WI38 (cell line): ENCODE measurements at regions not wholly inside any gene's neighbourhood (a gene's known extent, or its start where the extent isn't known, plus 50 kb on each side); places are given as distances from the start of the nearest gene placed in this dataset.

ENCODE experiments used
- H3K4me3 ChIP-seq: 2 replicates; pipeline ENCODE4 v1.5.1; 2011; ENCODE audit warnings: low read depth, mild to moderate bottlenecking, control low read depth, low read length
- TF ChIP-seq, protein P1 (sequence below): IDR thresholded peaks from 2 replicates; pipeline ENCODE4 v1.5.1; 2012; ENCODE audit warnings: low read depth, mild to moderate bottlenecking, control low read depth, low read length

DNA sequence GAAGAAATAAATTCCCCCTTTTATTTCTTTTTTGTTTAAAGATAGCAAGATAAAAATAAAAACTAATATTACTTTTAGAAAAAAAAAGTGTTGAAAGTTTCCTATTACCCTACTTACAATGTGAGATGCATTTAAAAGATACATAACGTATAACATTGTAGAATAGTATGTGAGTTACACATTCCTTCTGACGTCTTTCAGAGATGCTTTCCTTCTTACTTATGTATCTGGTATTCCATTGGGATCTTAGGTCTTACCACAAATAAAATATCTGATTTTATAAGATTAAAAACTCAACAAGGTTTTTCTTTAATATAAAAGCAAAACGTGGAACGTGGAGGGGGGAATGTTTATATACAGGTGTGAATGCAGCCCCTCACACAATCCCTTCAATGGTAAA, 147.2 kb upstream of the ETS2 start:
- TF ChIP-seq, protein P1, sequence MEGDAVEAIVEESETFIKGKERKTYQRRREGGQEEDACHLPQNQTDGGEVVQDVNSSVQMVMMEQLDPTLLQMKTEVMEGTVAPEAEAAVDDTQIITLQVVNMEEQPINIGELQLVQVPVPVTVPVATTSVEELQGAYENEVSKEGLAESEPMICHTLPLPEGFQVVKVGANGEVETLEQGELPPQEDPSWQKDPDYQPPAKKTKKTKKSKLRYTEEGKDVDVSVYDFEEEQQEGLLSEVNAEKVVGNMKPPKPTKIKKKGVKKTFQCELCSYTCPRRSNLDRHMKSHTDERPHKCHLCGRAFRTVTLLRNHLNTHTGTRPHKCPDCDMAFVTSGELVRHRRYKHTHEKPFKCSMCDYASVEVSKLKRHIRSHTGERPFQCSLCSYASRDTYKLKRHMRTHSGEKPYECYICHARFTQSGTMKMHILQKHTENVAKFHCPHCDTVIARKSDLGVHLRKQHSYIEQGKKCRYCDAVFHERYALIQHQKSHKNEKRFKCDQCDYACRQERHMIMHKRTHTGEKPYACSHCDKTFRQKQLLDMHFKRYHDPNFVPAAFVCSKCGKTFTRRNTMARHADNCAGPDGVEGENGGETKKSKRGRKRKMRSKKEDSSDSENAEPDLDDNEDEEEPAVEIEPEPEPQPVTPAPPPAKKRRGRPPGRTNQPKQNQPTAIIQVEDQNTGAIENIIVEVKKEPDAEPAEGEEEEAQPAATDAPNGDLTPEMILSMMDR = no peak
- H3K4me3 ChIP-seq = no peak overlapping the region

DNA sequence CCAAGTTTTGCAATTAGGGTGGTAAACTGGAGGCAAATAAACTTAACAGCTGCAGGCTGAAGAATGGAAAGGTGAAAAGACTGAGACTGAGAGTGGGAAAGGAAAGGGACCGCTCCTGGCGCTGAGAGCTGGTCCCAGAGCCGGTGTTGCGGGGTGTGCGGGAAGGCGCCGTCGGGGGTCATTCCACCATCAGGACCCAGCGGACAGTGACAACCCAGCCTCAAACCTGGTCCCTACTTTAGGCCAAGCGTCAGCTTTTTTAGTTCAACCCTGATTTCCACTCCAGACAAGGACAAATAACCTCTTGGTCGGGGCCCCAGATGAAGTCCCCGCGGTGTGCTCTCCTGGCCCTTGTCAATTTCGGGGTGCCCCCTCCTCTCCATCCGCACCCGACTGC, 145.8 kb upstream of the ETS2 start:
- no peak overlapping the region for H3K4me3 ChIP-seq

DNA sequence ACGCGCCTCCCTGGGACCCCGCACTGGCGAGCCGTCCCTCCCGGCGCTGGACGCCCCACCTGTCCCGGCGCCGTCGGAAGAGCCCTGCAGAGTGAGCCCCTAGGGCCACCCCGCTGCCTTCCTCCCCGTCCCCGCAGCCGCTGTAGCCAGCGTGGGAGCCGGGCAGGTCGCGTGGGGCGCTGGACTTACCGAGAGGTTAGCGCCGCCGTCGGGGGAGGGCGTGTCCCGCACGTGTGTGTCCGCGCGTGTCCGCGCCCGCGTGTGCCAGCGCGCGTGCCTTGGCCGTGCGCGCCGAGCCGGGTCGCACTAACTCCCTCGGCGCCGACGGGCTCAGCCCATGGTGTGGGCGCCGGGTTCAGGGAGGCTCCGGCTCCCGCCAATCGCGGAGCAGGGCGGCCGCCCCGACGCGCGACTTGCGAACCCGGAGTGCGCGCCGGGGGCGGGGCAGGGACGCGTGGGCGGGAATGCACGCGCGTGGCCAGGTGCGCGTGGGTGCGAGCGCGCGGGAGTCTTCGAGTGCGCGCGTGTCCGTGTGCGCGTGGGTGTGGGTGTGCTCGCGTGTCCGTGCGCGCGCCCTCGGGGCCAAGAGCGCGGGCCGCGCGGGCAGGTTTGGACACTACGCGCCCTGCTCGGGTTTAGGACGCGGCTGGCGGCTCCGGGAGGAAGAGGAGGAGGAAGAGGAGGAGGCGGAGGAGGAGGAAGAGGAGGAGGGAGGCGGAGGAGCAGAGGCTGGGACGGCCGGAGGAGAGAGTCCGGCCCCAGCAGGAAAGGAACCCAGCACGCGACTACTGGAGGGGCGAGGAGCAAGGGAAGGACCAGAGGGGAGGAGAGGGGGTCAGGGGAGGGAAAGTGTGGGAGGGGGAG, 145.2 kb upstream of the ETS2 start:
- H3K4me3 ChIP-seq = peak overlapping the region; percentile 23; the same call in 1 of the 2 replicates
- TF ChIP-seq, protein P1 = no peak

More for the DNA sequence above, 145.8 kb upstream of the ETS2 start:
- TF ChIP-seq, protein P1 = no peak

DNA sequence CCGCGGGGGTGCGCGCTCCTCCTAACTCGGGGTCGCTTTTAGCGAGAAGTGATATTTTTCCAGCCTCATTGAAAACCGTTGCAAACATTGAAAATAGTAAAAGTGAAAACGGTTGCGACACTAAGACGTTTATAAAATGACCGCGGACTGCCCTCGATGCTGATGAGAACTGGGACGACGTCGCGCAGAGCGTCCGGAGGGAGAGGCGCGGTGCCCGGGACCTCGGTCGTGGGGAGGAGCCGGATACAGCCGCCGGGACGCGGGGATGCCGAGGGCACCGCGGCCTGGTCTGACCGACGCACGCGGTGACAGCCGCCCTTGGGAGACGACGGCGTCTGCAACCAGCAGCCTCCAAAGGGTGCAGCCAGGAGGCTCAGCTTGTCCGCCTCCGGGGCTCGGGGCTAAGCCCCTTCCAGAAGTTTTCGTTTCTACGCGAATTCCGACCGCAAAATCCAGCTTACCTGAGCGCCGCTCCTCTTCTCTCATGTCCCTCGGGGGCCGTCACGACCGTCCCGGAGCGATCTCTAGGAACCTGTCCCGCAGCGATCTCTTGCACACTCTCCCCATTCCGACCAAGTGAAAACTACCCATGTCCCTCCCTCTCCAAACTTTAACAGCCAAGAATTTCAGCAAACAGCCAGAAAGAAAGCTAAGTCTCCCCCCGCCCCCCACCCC, 144.4 kb upstream of the ETS2 start:
- H3K4me3 ChIP-seq = peak overlapping the region; percentile 23; the same call in 1 of the 2 replicates
- TF ChIP-seq, protein P1 = no peak

DNA sequence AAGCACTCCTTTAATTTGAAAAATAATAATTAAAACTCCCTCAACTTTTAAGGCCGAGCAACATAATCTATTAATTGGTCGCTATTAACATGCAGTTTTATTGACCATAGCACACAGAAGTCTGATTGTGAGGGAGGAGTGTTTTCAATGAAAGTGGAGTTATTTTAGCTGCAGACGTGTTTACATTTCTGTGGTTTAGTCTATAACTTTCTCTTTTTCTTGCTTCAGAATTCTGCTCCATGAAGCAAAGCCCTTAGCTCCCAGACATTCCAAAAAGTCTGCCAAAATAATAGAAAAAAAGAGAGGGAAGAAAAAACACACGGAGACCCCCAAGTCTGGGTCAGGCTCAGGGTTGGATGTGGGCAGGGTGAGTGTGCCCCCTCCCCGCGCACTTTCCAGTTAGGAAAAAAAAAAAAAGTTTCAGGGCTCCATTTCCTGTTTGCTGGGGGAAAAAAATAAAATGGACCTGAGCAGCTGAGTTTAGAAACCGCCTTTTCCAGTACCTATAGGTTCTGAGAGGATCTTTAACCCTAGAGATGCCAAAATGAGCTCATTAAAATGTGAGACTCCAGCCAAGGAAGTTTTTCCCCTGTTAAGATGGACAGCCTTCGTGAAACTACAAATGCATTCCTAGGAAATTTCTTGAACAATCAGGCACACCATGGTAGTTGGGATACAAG, 143.7 kb upstream of the ETS2 start:
- TF ChIP-seq, protein P1 = no peak
- no peak overlapping the region for H3K4me3 ChIP-seq

DNA sequence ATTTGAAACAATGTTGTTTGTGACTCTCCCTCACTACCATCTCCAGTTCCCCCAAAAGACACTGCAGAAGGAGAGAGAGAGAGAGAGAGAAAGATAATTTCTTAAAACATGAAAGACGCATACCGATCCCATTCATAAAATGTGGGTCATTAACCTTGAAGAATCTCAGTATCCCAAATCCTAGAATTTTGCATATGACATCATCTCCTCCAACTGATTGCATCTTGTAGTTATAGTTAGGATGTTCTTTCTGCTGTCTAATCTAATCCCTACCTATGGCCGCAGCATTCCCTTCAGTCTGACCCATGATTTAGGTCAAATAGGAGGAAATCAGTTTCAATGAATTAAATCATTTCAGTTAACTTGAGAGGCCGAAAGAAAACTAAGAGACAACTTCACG, 142.4 kb upstream of the ETS2 start:
- TF ChIP-seq, protein P1 = no peak
- no peak overlapping the region for H3K4me3 ChIP-seq
